NCI-H2029 (cell line): ENCODE measurements at regions not wholly inside any gene's neighbourhood (a gene's known extent, or its start where the extent isn't known, plus 50 kb on each side); places are given as distances from the start of the nearest gene placed in this dataset.

Experiments used
- DNase-seq: peaks from one replicate; lab custom pipeline; 2025; lab: John Stamatoyannopoulos, UW

DNA sequence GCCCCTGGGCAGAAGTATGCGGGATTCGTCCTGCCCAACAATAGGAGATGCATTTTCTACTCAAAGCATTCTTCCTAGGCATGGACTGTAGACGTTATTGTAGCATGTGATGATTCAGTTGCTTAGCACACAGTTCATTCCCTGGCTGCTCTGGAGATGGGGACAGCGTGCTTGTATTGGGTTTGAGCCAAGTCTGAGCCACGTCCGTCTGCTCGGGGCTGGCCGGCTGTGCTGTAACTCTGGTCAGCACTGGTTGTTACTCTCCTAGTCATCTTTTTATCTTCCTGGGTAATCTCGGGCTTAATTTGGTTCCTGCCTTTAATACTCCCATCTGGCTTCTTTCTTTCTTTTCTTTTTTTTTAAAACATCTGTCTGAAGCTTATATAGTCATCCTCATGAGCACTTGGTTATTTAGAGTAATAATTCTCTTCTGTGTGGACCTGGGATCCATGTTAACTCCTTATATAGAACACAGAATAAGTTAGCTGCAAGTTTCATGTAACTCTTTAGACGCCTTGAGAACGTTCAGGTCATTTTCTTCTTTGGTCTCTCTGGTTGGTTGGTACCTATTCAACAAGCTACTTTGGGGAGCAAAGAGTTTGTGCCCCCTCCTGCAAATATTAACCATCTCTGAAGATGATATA is 118.8 kb upstream of the RPS23 start:
- DNase-seq, result peak; percentile 65

DNA sequence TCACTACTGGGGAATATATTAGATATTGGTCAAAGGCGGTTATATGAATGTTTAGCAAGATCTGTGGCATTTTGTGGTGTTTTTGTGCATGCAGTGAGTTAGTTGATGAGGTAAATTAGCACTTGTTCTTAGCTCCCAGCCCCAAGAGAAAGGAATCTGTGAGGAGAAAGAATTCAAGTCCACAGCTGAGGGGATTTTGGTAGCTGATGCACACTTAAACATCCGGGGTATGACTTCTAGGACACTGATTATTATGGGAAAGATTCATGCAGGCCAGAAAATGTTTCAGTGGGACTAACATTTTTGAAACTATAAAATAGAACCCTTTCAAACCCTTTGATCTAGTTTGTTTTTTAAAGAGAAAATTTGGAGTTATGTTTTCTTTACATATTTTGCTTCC is 118.2 kb upstream of the RPS23 start:
- no peak for DNase-seq

DNA sequence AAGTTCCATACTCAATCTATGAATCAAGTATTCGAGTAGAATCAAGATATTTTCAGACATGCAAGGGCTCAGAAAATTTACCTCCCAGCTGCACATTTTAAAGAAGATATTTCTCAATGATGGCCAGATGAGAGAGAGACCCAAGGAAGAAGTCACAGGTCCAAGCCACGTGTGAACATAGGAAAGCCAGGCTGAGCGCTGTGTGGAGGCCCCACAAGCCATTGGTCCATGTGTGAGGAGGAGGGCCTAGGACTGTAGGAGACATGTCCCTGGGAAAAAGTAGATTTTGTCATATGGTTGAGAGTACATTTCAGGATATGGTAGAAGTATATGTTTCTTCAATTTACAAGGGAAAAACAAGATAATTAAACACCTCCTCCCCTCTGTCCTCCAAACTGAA is 115.8 kb upstream of the RPS23 start:
- DNase-seq, result no peak

DNA sequence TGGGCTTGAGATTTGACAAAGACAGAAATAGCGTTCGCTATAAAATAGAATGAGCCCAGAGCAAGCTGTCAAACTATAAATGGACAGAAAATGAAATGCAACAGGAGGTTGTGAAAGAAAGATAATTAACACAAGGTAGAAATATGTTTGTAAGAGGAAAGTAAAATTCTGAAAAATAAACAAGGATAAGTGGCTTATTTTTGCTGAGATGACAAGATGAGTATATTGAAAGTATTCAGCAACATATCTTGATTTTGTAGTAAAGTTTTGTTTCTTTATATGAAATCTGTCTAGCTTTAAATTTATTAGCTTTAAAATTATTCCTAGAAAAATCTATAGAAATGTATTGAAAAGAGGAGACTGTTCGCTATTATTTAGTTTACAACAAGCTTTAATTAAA is 111.9 kb upstream of the RPS23 start:
- no peak for DNase-seq

DNA sequence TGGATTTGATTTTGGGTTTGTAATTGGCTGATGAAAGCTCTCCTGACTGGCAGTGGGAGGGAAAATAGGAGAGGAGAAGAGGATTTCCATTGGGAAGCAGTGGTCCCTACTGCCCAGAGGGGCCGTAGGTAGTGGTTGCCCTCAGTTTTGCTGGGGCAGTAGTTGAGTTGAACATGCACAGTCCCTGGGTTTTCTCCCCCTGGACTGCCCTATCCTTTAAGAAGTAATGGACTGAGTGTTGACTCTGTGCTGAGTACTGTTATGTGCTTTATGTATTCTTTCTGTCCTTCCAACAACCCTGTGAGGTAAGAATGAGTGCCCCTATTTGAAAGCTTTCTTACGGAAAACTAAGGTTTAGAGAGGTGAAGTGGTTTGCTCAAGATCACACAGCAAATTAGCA is 111.2 kb upstream of the RPS23 start:
- no peak for DNase-seq

DNA sequence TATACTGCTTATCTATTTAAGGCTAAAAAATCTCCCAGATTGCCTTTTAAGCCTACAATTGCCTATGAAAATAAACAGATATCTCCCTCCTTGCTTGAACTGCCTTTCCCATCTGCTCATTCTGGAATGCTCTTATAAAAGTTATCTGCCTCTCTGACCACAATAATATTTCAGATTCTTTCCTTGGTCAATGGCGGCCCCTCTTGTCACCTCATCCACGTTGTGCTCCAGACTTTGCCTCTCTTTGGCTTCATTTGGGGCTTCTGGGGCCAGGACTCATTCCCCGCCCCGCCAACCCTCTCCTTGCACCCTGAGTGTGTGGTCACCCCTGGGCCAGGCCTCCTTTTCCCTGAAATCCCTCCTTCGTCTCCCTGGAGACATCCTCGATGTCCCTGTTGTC is 110.0 kb upstream of the RPS23 start:
- DNase-seq, result no peak

DNA sequence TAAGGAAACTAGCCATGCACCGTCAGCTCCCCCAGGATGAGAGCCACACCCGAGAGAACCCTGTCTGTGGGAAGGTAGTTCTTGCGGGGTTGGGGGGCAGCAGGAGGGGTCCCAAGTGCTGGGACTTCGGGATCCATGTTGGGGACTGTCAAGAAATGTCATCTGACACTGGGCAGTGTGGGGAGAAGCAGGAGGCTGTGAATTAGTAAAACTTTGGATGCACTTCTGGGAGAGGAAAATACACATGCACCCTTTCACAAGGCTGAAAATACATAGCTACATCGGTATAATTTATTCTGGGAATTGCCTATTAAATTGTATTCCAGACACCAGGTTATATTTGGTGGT is 109.6 kb upstream of the RPS23 start:
- DNase-seq, result no peak

DNA sequence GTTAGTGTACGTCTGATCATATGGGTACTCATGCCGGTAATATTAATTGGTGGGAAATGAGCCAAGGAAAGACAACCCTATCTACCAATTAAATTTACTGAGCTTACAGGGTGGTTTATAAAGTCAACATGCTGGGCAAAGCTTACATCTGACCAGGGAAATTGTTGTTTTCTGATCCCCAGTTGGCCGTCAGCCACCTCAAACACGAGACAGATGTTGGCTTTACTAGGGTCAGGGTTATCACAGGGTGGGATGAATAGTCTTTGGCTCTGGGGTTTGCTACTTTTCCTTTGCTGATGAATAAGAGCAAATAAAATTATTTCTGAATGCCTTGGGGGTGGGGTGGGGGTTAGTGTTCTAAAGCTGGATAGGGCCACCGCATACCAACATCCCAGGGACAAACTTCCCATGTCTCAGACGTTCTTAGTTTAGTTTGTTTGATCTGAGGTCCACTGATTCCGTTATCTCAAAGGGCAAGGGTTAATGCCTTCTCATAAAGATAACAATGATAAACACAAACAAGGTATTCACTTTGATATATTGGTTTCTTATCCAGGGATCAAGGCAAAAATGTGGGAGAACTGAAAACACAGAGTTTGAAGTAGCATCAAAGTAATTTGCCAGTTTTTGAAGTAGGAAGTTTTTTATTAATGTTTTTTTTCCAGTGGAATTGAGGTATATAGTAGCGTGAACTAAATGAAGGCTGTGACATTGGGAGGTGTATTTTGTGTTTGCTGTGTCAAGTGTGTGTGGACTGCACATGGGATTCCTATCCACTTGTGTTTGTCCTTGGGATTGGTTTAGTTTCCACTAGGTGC is 109.1 kb upstream of the RPS23 start:
- DNase-seq, result peak; percentile 78

DNA sequence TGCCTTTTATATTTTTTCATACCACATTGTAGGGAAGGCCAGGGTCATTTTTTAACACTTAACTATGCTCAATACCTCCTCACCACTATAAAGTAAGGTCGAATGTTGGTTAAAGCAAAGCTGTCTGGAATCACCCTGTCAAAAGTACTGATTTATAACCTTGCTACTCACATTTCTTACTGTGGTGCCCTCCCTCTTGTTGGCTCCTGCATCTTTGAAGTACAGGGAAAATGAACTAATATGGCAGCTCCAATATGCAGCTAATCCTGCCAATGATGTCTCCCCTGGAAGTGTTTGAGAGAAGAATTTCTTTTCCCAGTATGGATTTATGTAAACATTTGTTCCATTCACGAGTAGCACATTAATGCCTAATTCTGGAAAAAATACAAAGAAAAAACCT is 108.4 kb upstream of the RPS23 start:
- peak; percentile 58 for DNase-seq

DNA sequence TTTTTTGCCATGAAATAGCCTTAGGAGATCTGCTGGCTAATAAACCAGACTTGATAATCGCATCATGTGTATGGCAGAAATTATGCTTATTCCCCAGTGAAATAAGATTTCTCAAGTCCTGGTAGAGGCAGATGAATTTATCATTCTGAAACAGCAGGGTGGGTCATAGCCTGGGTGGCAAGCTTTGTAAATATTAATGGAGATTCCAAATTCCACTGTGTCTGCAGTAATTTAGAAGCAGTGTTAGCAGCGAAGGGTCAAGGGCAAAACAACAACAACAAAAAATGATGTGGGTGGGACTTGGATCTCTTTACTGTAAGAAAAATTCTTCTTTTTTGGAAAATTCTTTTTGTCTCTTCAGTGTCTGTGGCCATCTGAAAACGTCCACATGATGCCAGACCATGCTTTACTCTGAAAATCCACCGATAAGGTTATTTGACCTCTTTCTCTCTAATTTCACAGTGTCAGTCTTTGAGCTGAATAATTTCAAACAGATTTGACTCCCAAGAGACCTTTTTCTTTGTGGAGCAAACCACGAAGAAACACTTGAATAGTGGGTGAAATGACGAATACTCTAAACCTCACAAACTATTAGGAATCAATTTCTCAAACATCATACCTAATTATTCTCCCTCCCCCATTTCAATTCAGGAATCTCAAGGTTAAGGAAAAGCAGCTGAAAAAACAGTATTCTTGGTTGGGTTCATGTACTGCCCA is 106.0 kb upstream of the RPS23 start:
- no peak for DNase-seq

DNA sequence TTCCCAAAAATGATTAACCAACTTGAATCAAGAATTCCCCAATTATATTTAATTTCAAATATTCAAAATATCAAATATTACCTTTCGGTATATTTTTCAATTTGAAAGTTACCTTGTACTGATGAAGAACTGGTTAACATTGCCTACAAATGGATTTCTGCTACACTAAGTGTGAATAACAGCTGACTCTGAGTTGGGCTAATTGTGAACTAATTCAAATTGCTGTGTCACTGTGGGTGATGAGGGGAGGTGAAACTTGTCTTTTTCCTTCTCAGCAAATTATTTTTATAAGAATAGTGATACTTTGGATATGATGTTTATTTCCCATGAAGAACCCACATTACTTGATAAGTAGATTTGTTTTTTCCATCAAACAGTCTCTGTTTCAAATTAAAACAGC is 103.4 kb upstream of the RPS23 start:
- no peak for DNase-seq

DNA sequence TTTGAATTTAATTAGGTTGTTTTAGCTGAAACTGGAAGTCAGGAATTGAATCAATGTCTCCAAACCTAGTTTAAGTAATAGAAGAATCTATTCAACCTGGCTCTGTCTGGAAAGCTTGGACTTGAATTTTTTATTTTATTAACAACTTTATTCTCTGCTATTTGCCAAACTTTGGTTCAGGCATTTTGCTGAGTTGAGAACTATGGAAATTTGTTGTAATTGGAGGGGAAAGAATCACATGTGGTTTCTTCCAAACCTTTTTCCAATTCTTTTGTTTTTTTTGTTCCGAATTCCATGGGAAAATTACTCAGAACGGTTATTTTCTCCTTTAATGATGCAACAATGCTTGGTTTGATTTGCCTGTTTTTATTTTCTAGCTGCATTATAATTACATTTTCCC is 98.2 kb upstream of the RPS23 start:
- DNase-seq, result no peak

DNA sequence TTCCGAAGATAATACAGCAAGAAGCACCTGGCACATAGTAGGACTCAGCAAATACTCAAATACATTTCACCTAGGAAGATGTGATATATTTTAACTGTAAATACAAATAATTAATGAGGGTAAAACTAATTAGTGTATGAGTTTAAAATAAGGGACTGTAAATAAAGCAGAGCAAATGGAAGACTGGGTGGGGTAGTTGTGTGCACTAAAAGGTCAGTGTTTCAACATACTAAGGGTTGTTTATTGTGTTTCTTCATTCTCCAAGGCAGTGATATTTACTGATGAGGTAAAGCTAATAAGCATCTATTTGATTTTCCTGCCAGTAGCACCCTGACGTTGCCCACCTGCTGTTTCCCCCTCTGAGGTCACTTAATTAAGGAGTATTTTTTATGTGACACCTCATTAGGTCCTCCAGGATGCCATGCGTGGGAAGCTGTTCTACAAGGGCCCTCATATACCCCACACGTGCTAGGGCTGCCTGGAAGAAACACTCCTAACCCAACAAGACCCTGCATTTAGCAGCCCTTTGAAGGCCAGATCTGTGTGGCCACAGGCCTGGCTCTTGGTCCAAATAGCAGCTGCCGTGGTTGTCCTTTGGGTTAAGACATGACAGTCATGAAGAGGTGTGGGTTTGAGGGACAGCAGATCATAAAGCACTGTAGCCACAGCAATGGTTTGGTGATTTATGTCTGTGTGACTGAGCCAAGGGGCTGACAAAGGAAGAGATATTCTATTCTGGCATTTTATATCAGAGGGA is 97.5 kb upstream of the RPS23 start:
- DNase-seq, result peak; percentile 49

DNA sequence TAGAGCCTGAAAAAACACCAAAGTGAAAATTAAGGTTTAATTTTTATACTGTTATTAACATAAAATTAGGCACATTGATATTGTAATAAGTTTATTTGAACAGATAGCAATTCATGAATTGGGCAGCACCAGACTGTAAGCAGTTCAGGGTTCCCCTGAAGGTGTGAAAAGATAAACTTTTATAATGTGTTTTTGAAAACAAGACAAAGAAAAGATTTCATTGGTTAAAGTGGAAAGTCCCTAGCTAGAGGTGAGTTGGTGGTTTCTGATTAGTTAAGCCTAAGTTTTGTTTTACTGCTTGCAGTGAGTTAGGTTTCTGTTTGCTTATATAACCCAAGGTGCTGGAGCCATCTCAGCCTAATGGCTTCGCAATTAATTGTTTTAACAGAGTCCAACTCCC is 96.5 kb upstream of the RPS23 start:
- DNase-seq, result no peak

DNA sequence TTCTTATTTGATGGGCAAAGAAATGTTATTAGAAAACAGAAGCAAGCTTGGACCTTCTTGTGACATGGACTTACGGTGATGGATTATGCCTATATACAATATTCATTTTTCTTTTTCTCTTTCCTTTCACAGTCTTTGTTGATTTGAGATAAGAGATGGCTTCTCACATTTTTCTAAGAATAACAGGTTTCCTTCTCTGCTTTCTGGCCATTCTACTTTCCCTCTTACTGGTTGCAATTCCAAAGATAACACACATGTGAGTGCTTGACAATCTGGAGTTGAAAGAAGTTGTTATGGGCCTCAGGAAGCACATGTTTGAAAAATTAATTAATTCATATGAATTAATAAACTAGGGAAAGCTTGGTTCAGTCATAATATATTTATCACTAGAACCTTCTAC is 89.8 kb upstream of the RPS23 start:
- no peak for DNase-seq

DNA sequence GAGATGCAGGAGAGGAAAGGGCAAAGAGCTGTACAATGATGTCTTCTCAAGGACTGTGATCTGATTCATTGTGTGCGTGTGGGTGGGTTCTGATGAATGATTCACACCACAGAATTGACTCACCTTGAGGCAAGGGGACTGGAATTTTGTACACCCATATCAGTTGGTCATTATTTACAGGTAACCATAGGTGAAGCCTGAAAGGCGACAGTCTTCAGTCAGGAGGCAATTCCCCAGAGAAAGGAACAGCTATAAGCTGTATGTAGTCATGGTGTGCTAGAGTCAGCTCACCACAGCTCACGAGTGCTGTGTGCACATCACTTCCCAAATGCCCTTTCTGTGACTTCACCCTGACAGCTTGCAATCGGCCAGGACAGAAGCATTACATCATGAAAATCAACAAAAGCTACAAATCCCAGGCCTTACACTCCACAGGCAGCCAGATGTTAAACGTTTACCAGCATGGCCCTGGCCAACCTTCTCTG is 87.6 kb upstream of the RPS23 start:
- DNase-seq, result peak; percentile 20

DNA sequence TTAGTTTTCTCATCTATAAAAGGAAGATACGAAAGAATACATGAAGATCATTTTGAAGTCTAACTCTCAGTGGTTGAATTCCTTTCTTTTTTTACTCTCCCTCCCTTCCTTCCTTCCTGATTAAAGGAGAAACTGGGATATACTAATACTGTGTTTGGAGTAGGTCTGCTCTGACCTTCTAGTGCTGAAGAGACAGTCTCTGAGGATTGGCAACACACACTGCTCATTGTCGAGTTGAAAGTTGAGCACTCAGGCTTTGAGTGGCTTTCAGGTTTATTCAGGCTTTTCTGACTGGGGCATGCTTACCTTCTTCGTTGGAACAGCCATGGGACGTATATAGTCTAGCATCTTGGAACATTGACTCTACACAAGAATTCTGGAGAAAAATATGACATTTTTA is 86.9 kb upstream of the RPS23 start:
- peak; percentile 46 for DNase-seq

DNA sequence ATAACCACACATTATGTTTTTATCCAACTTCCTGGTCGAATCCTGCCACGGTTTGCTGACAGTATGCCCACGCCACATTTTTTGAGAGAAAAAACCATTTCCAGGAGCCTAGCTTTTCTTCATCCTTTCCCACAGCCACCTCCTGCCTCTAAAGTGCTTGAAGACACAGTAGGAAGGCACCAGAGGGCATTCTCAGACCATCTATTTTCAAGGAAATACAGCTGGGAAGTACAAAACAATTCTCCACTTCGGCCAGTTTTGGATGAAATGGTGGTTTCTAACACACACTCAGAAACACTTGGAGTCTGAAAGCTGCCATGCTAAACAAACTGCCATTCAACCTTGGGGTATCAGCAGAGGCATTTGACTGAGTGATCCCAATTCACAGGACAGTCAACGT is 86.3 kb upstream of the RPS23 start:
- no peak for DNase-seq

DNA sequence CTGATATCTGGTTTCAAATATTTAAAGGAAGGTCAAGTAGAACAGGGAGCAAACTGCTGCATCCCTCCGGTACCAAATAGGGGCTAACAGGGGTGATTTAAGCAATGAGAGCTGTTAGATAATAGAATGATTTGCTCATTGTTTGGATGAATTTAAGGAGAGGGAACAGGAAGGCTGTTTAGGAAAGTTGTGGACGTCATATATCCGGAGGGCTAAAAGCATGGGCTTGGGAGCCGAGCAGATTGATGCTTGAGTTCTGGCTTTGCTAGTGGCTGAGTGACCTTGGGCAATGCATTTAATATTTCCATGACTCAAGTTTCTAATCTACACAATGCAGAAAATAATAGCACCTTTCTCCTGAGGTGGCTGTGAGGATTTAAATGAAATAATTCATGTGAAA is 85.4 kb upstream of the RPS23 start:
- DNase-seq, result no peak

DNA sequence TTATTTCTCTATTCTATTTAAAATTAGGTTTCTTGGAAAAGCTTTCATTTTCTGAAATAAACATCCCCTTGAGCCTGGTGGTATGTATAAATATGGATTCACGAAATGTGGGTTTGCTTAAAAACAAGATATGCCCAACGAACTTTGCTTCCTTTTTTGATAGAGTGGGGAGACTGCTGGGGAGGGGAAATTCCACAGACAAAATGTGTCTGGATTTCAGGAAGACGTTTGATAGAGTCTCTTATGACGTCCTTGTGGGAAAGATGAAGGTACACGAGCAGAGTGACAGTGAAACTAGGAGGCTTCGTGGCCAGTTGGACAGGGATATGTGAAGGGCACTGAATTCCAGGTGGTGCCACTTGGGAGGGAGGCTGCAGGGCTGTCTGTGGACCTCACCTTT is 84.5 kb upstream of the RPS23 start:
- no peak for DNase-seq

DNA sequence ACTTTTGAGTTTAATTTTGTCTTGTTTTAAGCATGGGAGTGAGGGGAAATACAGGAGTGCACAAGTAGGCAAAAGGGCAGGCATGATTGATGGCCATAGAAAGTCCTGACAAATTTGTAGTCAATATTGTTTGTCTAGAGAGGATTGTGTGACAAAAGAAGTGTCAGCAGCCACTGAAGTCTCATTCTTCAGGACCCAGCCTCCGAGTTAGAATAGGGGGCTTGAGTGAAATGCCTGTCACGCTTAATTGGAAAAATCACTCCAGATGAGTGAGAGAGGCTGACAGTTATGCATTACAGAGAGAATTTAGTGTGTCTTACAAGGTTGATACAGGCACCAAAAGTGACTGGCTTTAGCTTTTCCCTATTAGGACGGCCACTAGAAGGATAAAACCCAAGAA is 81.9 kb upstream of the RPS23 start:
- no peak for DNase-seq

DNA sequence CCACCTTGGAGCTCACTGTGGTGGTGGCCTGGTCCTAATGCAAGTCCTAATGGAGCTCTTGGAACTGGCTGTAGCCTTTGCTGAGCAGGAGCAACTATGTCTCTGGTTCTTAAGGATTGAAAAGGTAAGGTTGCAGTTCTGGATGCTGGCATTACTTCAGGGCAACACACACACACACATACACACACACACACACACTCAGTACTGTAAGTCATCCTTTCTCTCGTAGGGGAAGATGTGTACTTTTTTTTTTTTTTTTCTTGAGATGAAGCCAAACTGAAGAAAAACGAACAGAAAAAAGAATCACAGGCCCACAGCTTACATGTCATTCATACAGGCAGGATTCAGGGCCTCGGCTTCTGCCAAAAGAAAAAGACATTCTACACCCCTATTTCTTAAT is 81.1 kb upstream of the RPS23 start:
- no peak for DNase-seq

DNA sequence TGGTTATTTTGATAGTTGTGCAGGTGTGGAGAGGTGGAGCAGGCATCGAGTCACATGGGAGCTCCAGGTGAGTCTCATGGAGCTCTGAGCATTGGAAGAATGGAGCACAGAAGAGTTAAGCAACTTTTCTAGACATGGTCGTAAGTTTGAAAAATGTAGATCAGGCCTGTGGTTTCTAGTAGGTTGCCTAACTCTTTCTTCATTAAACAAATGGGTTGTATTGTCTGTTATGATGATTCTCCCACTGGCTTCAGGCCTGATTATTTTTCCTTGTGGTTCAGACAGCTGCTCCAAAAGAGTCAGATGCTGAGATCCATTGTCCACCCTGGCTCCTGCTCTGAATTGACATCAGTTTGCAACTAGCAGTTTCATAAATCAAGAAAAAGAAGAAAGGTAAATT is 80.3 kb upstream of the RPS23 start:
- DNase-seq, result no peak
